Activated T-cell treated with anti-CD3 and anti-CD28 coated beads, Interleukin-2, amount 50 U/mL, for 48 hours (primary cell): ENCODE measurements at regions not wholly inside any gene's neighbourhood (a gene's known extent, or its start where the extent isn't known, plus 50 kb on each side); places are given as distances from the start of the nearest gene placed in this dataset.
"Not testable (repeated sequence)": the region's sequence is repeated elsewhere in the genome, so short reads cannot be mapped to it uniquely, and the experiment has no call there.

Source experiments
- DNase-seq, 2 experiments: peaks; one replicate each; pipeline ENCODE4 v3.0.0-alpha.2; 2020

DNA sequence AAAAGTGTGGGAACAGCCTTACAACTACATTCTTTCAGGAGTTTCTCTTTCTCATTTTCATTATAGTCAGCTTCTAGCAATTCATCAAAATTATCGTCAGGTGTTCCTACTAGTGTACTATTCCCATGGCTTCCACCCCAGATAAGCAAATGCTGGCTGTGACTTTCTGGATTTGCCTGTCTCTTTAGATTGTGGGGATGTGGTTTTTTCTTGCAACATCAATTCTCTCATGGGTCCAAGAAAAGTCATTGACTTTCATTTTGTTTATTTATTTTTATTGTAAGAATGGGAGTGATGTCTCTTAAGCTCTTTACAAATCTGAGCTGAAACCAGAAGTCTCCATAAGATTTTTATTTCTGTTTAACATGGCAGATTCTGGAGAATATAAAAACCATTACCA is 349.7 kb upstream of the SEMA3C start:
- DNase-seq, result no peak

GRCh38 chr7:81267508-81267907 is 348.7 kb upstream of the SEMA3C start:
- DNase-seq, result no peak

- no peak for DNase-seq
These were observed 345.3 kb upstream of the SEMA3C start for GRCh38 chr7:81264116-81264515.

GRCh38 chr7:81260152-81260551 is 341.3 kb upstream of the SEMA3C start:
- no peak for DNase-seq

- no peak for DNase-seq
These were observed 338.1 kb upstream of the SEMA3C start for GRCh38 chr7:81256991-81257390.

GRCh38 chr7:81248420-81248819 is 329.6 kb upstream of the SEMA3C start:
- no peak for DNase-seq

GRCh38 chr7:81247364-81247763 is 328.5 kb upstream of the SEMA3C start:
- DNase-seq, result not testable (repeated sequence)

DNA sequence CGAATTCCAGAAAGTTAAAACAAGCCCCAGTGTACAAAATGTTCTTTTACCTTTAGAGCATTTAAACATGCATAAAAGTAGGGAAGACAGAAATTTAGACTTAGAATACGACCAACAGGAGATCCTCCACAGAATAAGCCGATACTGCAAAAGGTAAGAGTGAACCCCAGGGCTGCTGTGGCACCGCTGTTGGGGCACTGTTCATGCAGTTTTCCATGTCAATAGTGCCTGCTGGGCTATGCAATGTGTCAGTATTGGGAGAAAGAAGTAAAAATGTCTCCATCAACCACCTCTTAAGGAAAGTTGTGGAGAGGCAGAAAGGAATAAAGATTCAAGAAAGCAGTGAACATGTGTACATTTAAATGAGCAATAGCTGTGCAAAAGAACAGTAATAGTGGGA is 326.5 kb upstream of the SEMA3C start:
- DNase-seq, result no peak

- no peak for DNase-seq
These were observed 325.4 kb upstream of the SEMA3C start for GRCh38 chr7:81244224-81244623.

DNA sequence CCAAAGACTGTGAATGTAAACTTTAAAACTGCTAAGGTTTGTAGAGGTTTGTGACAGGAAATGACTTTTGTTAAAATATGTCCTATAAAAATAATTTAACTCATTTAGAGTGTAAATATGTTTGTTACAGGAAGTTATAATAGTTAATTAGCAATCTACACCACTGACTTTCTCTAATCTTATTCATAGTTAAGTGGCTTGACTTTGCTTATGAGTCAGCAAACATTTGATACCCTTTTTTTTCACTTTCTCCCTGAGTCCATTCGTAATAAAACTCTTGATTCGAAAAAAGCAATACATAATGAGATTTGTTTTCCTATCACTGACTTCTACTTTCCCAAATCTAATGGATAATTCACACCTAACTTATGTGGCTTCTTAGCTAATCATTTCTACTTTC is 317.7 kb upstream of the SEMA3C start:
- no peak for DNase-seq

DNA sequence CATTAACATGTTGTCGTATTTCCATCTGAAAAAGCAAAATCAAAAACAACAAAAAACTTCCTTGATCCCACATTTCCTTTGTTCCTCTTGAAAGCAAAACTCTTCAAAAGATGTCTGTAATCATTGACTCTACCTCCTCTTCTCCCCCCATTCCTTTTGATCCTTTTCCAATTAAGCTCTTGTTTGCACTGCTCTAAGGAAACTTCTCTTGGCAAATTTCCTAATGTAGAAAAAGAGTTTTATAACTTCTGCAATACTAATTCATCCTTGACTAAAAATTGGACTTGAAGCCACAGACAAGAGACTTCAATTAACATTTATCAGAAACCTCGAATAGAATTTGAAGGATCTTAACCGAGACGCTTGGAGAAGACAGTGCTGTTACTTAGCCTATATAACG is 317.1 kb upstream of the SEMA3C start:
- DNase-seq, result no peak

GRCh38 chr7:81234896-81235295 is 316.0 kb upstream of the SEMA3C start:
- DNase-seq, result no peak

GRCh38 chr7:81233208-81233940 is 314.5 kb upstream of the SEMA3C start:
- DNase-seq, result no peak

- no peak for DNase-seq
These were observed 313.4 kb upstream of the SEMA3C start for GRCh38 chr7:81232084-81232799.

DNA sequence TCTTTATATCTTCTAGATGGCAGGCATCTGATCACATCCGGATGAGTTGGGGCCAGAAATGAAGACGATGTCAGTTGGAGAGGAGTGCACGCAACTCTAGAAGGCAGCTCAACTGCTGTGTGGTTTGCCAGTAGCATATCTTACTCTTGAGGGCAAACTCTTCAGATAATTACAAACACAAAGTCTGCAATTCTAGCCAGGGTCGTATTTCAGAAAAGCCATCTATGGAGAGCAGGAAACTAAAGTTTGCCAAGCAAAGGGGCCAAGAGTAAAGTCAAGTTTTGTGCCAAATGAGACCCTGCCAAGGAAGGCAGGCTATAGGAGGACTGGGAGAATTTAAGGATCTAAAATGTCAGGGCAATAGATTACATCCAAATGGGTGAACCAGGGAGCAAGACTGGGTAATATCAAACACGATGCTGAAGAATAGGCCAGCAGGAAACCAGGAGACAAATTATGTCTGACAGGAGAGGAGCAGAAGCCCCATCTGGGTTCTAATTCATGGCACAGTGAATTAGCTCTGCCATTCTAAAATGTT is 312.5 kb upstream of the SEMA3C start:
- no peak for DNase-seq

DNA sequence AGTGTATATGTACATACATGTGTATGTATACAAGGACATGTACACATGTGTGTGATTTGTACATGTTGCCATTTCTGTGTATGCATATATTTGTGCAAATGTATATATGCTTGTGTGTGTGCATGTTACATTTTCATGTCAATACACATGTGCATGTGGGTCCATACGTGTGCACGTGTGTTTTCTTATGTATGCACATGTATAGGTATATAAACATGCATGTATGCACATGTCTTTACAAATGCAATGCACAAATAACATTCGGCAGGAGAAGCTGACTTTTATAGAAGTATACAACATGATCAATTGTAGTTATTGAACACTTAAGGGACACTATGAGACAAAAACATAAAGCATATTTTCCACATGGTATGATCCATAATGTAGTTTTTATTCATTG is 307.4 kb upstream of the SEMA3C start:
- DNase-seq, result no peak

GRCh38 chr7:81222692-81223091 is 303.8 kb upstream of the SEMA3C start:
- DNase-seq, result not testable (repeated sequence)

DNA sequence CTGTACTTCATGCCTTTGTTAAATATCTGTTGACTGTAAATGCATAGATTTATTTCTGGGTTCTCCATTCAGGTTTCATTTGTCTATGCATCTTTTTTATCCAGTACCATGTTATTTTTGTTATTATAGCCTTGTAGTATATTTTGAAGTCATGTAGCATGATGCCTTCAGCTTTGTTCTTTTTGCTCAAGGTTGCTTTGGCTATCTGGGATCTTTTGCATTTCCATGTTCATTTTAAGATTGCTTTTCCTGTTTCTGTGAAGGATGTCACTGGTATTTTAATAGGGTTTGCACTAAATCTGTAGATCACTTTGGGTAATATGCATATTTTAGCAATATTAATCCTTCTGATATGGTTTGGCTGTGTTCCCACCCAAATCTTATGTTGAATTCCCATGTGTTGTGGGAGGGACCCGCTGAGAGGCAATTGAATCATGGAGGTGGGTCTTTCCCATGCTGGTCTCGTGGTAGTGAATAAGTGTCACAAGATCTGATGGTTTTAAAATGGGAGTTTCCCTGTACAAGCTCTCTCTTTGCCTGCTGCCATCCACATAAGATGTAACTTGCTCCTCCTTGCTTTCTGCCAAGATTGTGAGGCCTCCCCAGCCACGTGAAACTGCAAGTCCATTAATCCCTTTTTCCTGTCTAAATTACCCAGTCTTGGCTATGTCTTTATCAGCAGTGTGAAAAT is 302.8 kb upstream of the SEMA3C start:
- DNase-seq, result no peak

GRCh38 chr7:81218480-81219106 is 299.7 kb upstream of the SEMA3C start:
- no peak for DNase-seq

DNA sequence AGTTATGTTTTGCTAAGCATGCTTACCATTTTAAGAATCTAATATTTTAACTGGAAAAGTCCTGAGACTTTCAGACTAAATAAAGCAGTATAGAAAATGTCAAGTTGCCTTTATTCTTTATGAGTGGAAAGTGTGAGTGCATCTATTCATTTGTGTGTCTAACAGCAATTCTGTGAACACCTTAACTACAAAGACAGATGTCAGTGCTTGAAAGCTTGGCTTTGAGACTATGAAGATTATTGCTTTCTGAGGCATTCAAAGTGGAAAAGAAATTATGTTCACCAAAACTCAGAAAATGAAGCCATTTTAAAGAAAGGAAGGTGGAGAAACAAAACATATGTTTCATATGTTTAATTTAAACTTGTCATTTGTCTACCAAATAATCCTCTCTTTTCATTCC is 294.5 kb upstream of the SEMA3C start:
- DNase-seq, result no peak

GRCh38 chr7:81211934-81212320 is 293.1 kb upstream of the SEMA3C start:
- no peak for DNase-seq

DNA sequence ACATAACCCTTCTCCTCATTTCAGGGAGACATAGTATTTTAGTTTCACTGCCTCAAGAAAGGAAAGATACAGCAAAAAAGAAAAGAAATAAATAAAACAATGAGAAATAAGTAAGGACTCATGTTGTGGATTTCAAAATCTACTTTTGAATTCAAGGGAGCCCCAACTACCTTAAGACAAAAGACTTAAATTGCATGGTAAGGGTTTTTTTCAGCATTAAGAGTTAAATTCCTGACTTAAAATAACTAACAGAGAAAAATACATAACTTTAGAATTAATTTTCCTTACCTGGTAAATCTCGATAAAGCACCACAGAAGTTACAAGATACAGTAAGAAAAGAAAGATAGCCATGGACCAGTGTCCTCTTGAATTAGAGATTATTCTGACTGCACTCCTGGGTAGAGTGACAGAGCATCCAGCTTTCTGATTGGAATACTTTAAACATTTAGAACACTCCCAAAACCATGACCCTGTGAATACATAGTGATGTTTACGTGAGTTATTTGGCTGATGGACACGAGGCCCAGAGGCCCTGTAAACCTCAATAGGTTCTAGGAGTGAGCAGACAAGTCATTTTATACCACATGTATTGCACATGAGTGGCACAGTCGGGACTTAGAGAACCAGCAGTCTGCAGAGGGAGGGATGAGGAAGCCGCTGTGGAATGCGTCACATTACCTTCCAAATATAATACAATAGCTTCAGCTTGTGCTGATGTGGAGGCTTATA is 292.5 kb upstream of the SEMA3C start:
- DNase-seq, result no peak
